ENCODE measurements at regions not wholly inside any gene's neighbourhood (a gene's known extent, or its start where the extent isn't known, plus 50 kb on each side); places are given as distances from the start of the nearest gene placed in this dataset.

GRCh38 chr18:41024792-41025191, 930.2 kb upstream of the PIK3C3 start:
- FAIRE-seq (no peak), DNase-seq (ENCODE audit: low read depth) (no peak)
- H4K20me1 ChIP-seq (ENCODE audit: insufficient read depth, low read length), result no peaks in the 10 kb centered on the region
- H3K4me1 ChIP-seq (ENCODE audit: insufficient read depth, low read length), result no peaks in the 10 kb centered on the region
- no peaks in the 10 kb centered on the region for H3K9me3 ChIP-seq (ENCODE audit: insufficient read depth, low read depth, low read length)
- H3K27ac ChIP-seq (ENCODE audit: low read depth, low read length), result no peak overlapping the region
- Mint-ChIP-seq H3K27me3 (ENCODE audit: low read depth, unreplicated experiment) (no peaks in the 10 kb centered on the region), H3K36me3 (ENCODE audit: low read depth, unreplicated experiment) (no peaks in the 10 kb centered on the region), H3K27ac (ENCODE audit: unreplicated experiment) (no peak overlapping the region), H3K4me1 (ENCODE audit: low read depth, unreplicated experiment) (no peaks in the 10 kb centered on the region), H3K9me3 (ENCODE audit: unreplicated experiment) (no peaks in the 10 kb centered on the region), H3K4me3 (ENCODE audit: unreplicated experiment) (no peak overlapping the region)
- H3K4me3 ChIP-seq (ENCODE audit: insufficient read depth, low read depth, low read length), result no peak overlapping the region
- no peak overlapping the region for H3K4me2 ChIP-seq (ENCODE audit: low read length)
- no peaks in the 10 kb centered on the region for H3K79me2 ChIP-seq (ENCODE audit: insufficient read depth, low read length)
- no peaks in the 10 kb centered on the region for H3K36me3 ChIP-seq (ENCODE audit: insufficient read depth, low read length)
- H2AFZ ChIP-seq (ENCODE audit: low read depth, low read length), result no peak overlapping the region
- H3K9ac ChIP-seq (ENCODE audit: low read length), result no peak overlapping the region
- H3K27me3 ChIP-seq (ENCODE audit: insufficient read depth, low read length), result no peaks in the 10 kb centered on the region
- TF ChIP-seq EZH2 (IDR thresholded peaks at IDR 0.05; ENCODE audit: insufficient read depth, low read length), result no peak
- TF ChIP-seq, protein P1, sequence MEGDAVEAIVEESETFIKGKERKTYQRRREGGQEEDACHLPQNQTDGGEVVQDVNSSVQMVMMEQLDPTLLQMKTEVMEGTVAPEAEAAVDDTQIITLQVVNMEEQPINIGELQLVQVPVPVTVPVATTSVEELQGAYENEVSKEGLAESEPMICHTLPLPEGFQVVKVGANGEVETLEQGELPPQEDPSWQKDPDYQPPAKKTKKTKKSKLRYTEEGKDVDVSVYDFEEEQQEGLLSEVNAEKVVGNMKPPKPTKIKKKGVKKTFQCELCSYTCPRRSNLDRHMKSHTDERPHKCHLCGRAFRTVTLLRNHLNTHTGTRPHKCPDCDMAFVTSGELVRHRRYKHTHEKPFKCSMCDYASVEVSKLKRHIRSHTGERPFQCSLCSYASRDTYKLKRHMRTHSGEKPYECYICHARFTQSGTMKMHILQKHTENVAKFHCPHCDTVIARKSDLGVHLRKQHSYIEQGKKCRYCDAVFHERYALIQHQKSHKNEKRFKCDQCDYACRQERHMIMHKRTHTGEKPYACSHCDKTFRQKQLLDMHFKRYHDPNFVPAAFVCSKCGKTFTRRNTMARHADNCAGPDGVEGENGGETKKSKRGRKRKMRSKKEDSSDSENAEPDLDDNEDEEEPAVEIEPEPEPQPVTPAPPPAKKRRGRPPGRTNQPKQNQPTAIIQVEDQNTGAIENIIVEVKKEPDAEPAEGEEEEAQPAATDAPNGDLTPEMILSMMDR (IDR thresholded peaks at IDR 0.05; ENCODE audit: insufficient read depth, low read depth, low read length), result no peak

GRCh38 chr18:41022484-41022883, 932.5 kb upstream of the PIK3C3 start:
- Mint-ChIP-seq H3K36me3 (ENCODE audit: low read depth, unreplicated experiment) (no peaks in the 10 kb centered on the region), H3K27ac (ENCODE audit: unreplicated experiment) (no peak overlapping the region), H3K9me3 (ENCODE audit: unreplicated experiment) (no peaks in the 10 kb centered on the region), H3K4me1 (ENCODE audit: low read depth, unreplicated experiment) (no peaks in the 10 kb centered on the region), H3K4me3 (ENCODE audit: unreplicated experiment) (no peak overlapping the region), H3K27me3 (ENCODE audit: low read depth, unreplicated experiment) (no peaks in the 10 kb centered on the region)
- TF ChIP-seq, protein P1 (IDR thresholded peaks at IDR 0.05; ENCODE audit: insufficient read depth, low read depth, low read length), result no peak
- TF ChIP-seq EZH2 (IDR thresholded peaks at IDR 0.05; ENCODE audit: insufficient read depth, low read length), result no peak
- Histone ChIP-seq H3K4me1 (ENCODE audit: insufficient read depth, low read length) (no peaks in the 10 kb centered on the region), H4K20me1 (ENCODE audit: insufficient read depth, low read length) (no peaks in the 10 kb centered on the region), H2AFZ (ENCODE audit: low read depth, low read length) (no peak overlapping the region), H3K9me3 (ENCODE audit: insufficient read depth, low read depth, low read length) (no peaks in the 10 kb centered on the region), H3K4me2 (ENCODE audit: low read length) (no peak overlapping the region), H3K79me2 (ENCODE audit: insufficient read depth, low read length) (no peaks in the 10 kb centered on the region), H3K27me3 (ENCODE audit: insufficient read depth, low read length) (no peaks in the 10 kb centered on the region), H3K4me3 (ENCODE audit: insufficient read depth, low read depth, low read length) (no peak overlapping the region), H3K36me3 (ENCODE audit: insufficient read depth, low read length) (no peaks in the 10 kb centered on the region), H3K27ac (ENCODE audit: low read depth, low read length) (no peak overlapping the region), H3K9ac (ENCODE audit: low read length) (no peak overlapping the region)
- FAIRE-seq, result no peak
- no peak for DNase-seq (ENCODE audit: low read depth)

- H3K36me3 ChIP-seq (ENCODE audit: insufficient read depth, low read length), result no peaks in the 10 kb centered on the region
- H2AFZ ChIP-seq (ENCODE audit: low read depth, low read length), result no peak overlapping the region
- no peak for FAIRE-seq
Observed at GRCh38 chr18:41021089-41021488, 933.9 kb upstream of the PIK3C3 start.

More at GRCh38 chr18:41021089-41021488, 933.9 kb upstream of the PIK3C3 start:
- Mint-ChIP-seq H3K9me3 (ENCODE audit: unreplicated experiment) (no peaks in the 10 kb centered on the region), H3K27ac (ENCODE audit: unreplicated experiment) (no peak overlapping the region), H3K27me3 (ENCODE audit: low read depth, unreplicated experiment) (no peaks in the 10 kb centered on the region), H3K36me3 (ENCODE audit: low read depth, unreplicated experiment) (no peaks in the 10 kb centered on the region), H3K4me1 (ENCODE audit: low read depth, unreplicated experiment) (no peaks in the 10 kb centered on the region), H3K4me3 (ENCODE audit: unreplicated experiment) (no peak overlapping the region)
- Histone ChIP-seq H4K20me1 (ENCODE audit: insufficient read depth, low read length) (no peaks in the 10 kb centered on the region), H3K4me1 (ENCODE audit: insufficient read depth, low read length) (no peaks in the 10 kb centered on the region), H3K27me3 (ENCODE audit: insufficient read depth, low read length) (no peaks in the 10 kb centered on the region), H3K9ac (ENCODE audit: low read length) (no peak overlapping the region), H3K27ac (ENCODE audit: low read depth, low read length) (no peak overlapping the region), H3K79me2 (ENCODE audit: insufficient read depth, low read length) (no peaks in the 10 kb centered on the region), H3K4me2 (ENCODE audit: low read length) (no peak overlapping the region), H3K9me3 (ENCODE audit: insufficient read depth, low read depth, low read length) (no peaks in the 10 kb centered on the region), H3K4me3 (ENCODE audit: insufficient read depth, low read depth, low read length) (no peak overlapping the region)
- DNase-seq (ENCODE audit: low read depth), result no peak
- TF ChIP-seq, protein P1 (IDR thresholded peaks at IDR 0.05; ENCODE audit: insufficient read depth, low read depth, low read length), result no peak
- TF ChIP-seq EZH2 (IDR thresholded peaks at IDR 0.05; ENCODE audit: insufficient read depth, low read length), result no peak
